ENCODE measurements at regions not wholly inside any gene's neighbourhood (a gene's known extent, or its start where the extent isn't known, plus 50 kb on each side); places are given as distances from the start of the nearest gene placed in this dataset.

GRCh38 chr2:226601881-226602662 is 197.5 kb downstream of the IRS1 start:
- no peak for TF ChIP-seq CTCF (IDR thresholded peaks at IDR 0.05)
- TF ChIP-seq POLR2A (IDR thresholded peaks at IDR 0.05) = no peak

All from testis (tissue), 2 donors.